ENCODE measurements at regions not wholly inside any gene's neighbourhood (a gene's known extent, or its start where the extent isn't known, plus 50 kb on each side); places are given as distances from the start of the nearest gene placed in this dataset.

GRCh38 chr9:126043681-126044080, 282.9 kb upstream of the MVB12B start:
- no peak for TF ChIP-seq JUND (IDR thresholded peaks at IDR 0.05; ENCODE audit: low read depth)
- no peak for DNase-seq (ENCODE audit: low read depth in 1 of 2, low spot score in 1 of 2)
- in situ Hi-C loops (cut with HindIII; ENCODE audit: low pct_unique_long_range_greater_than_20kb, low sequenced_read_pairs), result no loop called here

- no peak for TF ChIP-seq JUND (IDR thresholded peaks at IDR 0.05; ENCODE audit: low read depth)
- in situ Hi-C loops (cut with HindIII; ENCODE audit: low pct_unique_long_range_greater_than_20kb, low sequenced_read_pairs), result no loop called here
- DNase-seq (ENCODE audit: low read depth in 1 of 2, low spot score in 1 of 2), result no peak
Measured at GRCh38 chr9:126049088-126049487, 277.5 kb upstream of the MVB12B start.

GRCh38 chr9:126049896-126050604, 276.6 kb upstream of the MVB12B start:
- in situ Hi-C loops (cut with HindIII; ENCODE audit: low pct_unique_long_range_greater_than_20kb, low sequenced_read_pairs), result no loop called here
- TF ChIP-seq JUND (IDR thresholded peaks at IDR 0.05; ENCODE audit: low read depth), result no peak
- DNase-seq (ENCODE audit: low read depth in 1 of 2, low spot score in 1 of 2), result no peak

DNA sequence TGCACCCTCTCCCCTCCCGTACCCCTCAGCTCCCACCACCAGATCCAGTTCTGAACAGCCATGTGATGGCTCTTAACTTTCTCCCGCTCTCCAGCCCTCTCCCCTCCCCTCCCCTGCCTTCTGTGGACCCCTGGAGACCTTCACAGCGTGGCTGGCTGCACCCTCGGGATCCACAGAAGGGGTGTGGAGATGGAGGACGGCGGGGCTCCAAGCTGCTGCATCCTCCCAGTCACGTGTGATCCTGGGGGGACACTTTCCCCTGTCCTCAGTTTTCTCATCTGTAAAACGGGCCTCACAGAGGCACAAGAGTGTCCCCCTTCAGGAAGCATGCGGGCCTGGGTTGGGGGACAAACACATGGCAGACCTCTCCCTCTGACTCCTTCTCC, 276.0 kb upstream of the MVB12B start:
- TF ChIP-seq JUND (IDR thresholded peaks at IDR 0.05; ENCODE audit: low read depth), result no peak
- DNase-seq (ENCODE audit: low read depth in 1 of 2, low spot score in 1 of 2), result no peak
- in situ Hi-C loops (cut with HindIII; ENCODE audit: low pct_unique_long_range_greater_than_20kb, low sequenced_read_pairs), result no loop called here

- no peak for TF ChIP-seq JUND (IDR thresholded peaks at IDR 0.05; ENCODE audit: low read depth)
- DNase-seq (ENCODE audit: low read depth in 1 of 2, low spot score in 1 of 2), result no peak
- in situ Hi-C loops (cut with HindIII; ENCODE audit: low pct_unique_long_range_greater_than_20kb, low sequenced_read_pairs), result no loop called here
Measured at GRCh38 chr9:126051446-126052130, 275.0 kb upstream of the MVB12B start.

DNA sequence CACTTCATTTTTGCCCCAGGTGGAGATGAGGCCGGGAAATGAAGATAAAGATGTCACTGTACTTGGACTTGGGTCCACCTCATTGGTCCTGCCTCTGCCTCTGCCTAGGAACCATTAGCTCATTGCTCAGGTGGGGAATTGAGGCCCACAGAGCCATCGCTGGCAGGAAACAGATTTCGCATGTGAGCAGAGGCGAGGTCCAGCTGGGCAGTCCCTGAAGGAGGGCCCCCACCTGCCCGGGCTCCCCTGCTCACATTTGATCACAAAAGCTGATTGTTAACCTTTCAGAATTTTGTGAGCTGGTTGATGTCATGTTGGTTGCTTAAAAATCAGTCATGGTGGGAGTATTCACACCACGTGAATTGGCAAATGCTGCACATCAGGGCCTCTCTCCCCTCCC, 273.8 kb upstream of the MVB12B start:
- no peak for TF ChIP-seq JUND (IDR thresholded peaks at IDR 0.05; ENCODE audit: low read depth)
- in situ Hi-C loops (cut with HindIII; ENCODE audit: low pct_unique_long_range_greater_than_20kb, low sequenced_read_pairs), result no loop called here
- DNase-seq (ENCODE audit: low read depth in 1 of 2, low spot score in 1 of 2), result no peak

GRCh38 chr9:126053913-126054312, 272.7 kb upstream of the MVB12B start:
- DNase-seq (ENCODE audit: low read depth in 1 of 2, low spot score in 1 of 2), result no peak
- in situ Hi-C loops (cut with HindIII; ENCODE audit: low pct_unique_long_range_greater_than_20kb, low sequenced_read_pairs), result no loop called here
- TF ChIP-seq JUND (IDR thresholded peaks at IDR 0.05; ENCODE audit: low read depth), result no peak

DNA sequence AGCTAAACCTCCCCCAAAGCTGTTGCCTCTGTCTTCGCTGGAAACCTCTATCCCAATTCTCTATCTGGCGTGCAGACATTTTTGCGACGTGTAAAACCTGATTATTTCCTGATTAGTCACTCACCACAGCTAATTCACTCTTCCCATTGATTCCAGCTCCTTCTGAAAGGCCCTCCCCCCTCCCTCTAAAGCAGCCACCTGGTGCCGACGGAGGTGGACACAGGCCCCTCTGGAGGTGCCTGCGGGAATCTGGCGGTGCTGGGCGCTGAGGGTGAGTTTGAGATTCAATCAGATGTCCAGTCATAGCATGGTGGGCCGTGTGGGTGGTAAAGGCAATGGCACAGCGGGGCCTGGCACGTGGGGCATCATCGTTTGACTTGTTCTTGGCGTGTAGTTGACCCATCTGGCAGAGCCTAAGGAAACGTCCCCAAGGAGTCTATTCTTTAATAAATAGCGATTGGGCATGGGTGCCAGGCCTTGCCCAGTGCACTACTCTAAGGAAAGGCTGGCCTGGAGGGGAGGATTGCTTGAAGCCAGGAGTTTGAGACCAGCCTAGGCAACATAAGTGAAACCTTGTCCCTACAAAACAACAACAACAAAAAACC, 271.1 kb upstream of the MVB12B start:
- in situ Hi-C loops (cut with HindIII; ENCODE audit: low pct_unique_long_range_greater_than_20kb, low sequenced_read_pairs), result no loop called here
- no peak for TF ChIP-seq JUND (IDR thresholded peaks at IDR 0.05; ENCODE audit: low read depth)
- no peak for DNase-seq (ENCODE audit: low read depth in 1 of 2, low spot score in 1 of 2)

GRCh38 chr9:126056312-126057021, 270.2 kb upstream of the MVB12B start:
- in situ Hi-C loops (cut with HindIII; ENCODE audit: low pct_unique_long_range_greater_than_20kb, low sequenced_read_pairs), result no loop called here
- DNase-seq (ENCODE audit: low read depth in 1 of 2, low spot score in 1 of 2), result no peak
- no peak for TF ChIP-seq JUND (IDR thresholded peaks at IDR 0.05; ENCODE audit: low read depth)

- no peak for TF ChIP-seq JUND (IDR thresholded peaks at IDR 0.05; ENCODE audit: low read depth)
- in situ Hi-C loops (cut with HindIII; ENCODE audit: low pct_unique_long_range_greater_than_20kb, low sequenced_read_pairs), result no loop called here
Measured at GRCh38 chr9:126057121-126057825, 269.4 kb upstream of the MVB12B start.

DNA sequence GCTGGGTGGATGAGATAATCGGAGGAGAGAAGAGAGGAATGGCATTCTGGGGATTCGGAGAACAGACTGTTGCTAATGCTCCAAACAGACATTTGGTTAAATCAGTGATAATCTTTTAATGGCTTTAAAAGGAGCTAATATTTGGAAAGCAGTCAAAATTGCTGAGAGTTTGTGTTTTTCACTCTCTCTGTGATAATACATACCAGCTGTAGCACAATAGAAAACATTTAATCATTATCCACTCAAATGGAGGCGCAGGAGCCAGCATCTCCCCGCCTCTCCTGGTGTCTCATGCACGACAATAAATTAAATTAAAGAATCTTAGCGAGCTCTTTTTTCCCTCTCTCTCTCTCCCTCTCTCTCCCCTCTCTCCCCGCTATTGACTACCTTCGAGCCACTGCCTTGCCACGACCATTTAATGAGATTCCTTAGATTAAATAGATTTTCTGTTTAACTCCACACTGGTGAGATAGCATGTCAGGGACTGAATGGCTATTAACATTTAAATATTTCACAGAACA, 268.6 kb upstream of the MVB12B start:
- in situ Hi-C loops (cut with HindIII; ENCODE audit: low pct_unique_long_range_greater_than_20kb, low sequenced_read_pairs), result no loop called here
- no peak for DNase-seq (ENCODE audit: low read depth in 1 of 2, low spot score in 1 of 2)
- no peak for TF ChIP-seq JUND (IDR thresholded peaks at IDR 0.05; ENCODE audit: low read depth)

More at GRCh38 chr9:126057121-126057825, 269.4 kb upstream of the MVB12B start:
- DNase-seq (ENCODE audit: low read depth in 1 of 2, low spot score in 1 of 2), result no peak

DNA sequence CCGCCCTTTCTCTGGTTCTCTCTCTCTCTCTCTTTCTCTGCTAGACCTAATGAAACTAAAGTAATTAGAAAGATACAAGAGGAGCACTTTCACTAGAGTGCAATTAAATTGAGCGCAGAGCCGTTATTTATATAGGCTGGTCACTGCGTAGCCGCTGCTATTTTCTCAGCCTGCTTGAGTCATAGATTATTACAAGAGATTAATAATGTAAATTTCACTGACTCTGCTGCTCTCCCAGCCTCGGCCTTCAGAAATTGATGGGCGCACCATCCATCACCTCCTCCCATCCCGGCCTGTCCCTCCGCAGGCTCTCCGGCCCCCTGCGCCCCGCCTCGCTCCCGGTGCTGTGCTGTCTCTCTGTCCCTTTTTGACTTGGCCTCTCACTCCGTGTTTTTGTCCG, 268.0 kb upstream of the MVB12B start:
- TF ChIP-seq JUND (IDR thresholded peaks at IDR 0.05; ENCODE audit: low read depth), result no peak
- in situ Hi-C loops (cut with HindIII; ENCODE audit: low pct_unique_long_range_greater_than_20kb, low sequenced_read_pairs), result no loop called here
- DNase-seq (ENCODE audit: low read depth in 1 of 2, low spot score in 1 of 2), result peak in 1 of 2 experiments; percentile 20

Measured in T47D (cell line).